ENCODE measurements at regions not wholly inside any gene's neighbourhood (a gene's known extent, or its start where the extent isn't known, plus 50 kb on each side); places are given as distances from the start of the nearest gene placed in this dataset.
"Not testable (repeated sequence)": the region's sequence is repeated elsewhere in the genome, so short reads cannot be mapped to it uniquely, and the experiment has no call there.

DNA sequence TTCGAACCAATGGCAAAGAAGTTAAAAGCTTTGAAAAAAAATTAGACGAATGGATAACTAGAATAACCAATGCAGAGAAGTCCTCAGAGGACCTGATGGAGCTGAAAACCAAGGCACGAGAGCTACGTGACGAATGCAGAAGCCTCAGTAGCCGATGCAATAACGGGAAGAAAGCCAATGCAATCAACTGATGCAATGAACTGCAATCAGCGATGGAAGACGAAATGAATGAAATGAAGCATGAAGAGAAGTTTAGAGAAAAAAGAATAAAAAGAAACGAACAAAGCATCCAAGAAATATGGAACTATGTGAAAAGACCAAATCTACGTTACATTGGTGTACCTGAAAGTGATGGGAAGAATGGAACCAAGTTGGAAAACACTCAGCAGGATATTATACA, 52.6 kb upstream of the MRPS30 start:
- not testable (repeated sequence) for DNase-seq

DNA sequence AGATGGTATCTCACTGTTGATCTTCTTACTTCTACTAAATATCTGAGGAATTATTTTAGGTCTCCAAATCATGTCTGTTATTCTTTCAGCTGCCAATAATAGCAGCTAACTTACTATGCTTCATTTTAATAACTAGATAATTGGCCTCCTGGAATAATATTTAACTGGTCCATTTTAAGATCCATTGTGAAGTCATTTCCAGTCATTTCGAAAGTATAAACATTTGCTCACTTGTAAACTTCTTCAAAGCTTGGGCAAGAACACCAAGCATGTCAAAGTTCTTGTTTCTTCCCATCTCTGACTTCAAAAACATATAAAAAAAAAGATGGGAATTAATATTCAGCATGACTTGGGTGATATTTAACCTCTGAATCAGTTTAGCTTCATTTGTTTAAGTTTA, 61.4 kb upstream of the MRPS30 start:
- DNase-seq = no peak

DNA sequence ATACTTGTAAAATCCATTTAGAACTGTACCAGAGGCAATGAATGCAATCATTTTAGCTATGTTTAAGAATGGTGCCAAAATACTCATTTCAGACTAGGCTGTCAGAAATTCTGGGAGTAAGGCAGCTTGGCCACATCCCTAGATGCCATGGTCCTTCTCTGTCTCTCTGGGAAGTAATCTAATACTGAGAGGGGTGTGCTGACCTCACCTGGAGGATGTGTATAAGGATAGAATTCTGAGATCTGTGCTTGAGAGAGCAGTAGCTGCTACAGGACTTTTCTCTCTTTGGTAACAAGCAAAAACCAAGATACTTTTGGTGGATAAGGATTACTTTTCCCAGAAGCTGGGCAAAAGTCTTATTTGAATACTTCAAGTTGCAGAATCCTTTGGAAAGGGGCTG, 68.1 kb upstream of the MRPS30 start:
- no peak for DNase-seq

DNA sequence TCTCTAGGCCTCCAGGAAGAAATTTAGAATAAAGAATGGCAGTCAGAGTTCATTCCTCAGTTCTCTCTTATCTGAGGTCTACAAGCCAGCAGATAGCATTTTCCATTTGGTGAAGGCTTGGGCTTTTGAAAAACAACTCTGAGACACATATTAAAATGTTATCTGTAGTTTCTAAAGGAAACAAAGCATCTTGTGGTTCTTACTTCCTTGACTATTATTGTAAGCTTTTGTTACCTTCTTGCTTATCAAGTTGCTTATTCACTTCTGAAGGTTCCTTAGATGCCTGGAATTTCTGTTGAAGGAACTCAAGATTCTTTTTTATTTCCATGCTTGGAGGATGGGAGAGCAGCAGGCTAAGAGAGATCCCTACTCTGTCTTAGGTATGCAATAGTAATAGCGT, 79.2 kb upstream of the MRPS30 start:
- no peak for DNase-seq

DNA sequence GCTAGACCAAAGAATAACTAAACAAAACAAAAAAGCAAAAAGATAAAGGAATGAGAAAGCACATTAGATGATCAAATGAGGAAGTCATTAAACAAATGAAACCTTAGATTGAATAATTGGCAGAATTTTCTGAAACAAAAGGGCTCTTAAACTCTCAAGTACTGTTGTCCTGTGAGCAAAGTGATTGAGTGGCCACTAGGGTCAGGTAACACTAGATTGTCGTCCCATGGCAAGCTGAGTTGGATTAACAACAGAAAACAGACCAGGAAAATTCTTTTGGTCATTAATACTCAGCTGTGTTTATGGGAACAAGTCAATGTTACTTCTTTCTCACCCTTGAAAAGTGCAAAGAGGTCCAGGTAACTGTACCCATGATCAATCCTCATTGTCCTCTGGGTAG, 81.6 kb upstream of the MRPS30 start:
- no peak for DNase-seq

DNA sequence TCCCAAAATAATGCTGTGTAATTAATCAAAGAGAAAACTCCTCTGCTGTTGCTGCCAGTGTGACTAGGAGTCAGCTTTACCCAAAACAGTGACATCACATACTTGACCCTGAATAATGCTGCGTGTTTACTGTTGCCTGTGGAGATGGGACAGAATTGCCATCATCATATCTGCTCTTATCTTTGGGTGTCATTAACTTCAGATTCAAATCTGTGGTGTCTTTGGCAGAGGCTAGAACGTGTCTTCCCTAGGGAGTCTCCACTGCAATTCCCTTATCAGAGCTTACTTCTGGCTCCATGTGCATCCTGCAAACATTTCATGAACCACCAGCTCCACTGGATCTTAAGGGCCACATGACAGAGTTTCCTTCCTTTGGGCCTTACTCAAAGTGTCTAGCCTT, 88.9 kb upstream of the MRPS30 start:
- DNase-seq = no peak

DNA sequence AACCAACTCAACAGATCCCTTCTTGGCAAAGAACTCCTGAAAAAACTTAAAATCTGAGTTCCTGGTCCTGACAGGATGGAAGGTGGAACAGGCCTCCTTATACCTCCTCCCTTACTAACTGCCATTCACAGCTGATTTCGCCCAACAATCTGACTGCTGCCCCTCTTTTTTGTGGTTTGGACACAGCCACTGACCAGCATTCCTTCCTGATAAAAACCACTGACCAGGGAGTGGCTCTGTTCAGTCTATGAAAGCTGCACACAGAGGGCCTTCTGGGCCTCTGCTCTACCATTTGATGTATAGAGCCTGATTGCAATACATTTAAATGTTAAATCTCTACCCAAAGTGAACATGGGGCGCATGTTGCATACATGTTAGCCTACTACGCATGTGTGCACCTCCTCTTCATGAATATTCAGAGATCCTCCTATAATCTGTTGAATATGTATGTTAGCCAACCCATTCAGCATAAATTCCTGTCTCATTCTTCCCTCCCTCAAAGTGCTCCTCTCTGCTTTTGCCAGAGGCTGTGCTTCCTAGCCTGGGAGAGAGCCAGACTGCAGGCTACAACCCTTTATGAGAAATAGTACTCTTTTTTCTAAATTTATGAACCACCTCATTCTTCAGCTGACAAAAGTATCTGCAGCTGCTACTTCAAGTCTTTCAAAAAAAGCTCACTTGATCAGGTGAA, 93.7 kb upstream of the MRPS30 start:
- no peak for DNase-seq

DNA sequence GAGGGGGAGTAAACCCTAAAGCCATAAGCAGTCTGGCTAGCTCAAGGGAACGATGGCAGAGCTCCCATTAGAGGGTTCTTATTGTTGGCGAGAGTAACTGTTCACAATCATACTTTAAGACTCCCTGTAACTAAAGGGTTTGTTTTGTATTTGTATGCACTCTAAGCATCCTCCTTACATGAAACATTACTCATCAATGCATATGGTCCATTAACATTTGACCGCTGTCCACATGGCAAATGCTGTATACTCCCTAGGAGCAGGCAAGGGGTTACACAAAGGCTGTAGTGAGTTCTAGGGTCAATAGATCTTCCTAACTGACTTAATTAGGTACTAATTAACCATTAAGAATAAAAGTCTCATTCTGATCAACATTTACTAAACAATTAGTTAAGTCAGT, 95.3 kb upstream of the MRPS30 start:
- DNase-seq = no peak

DNA sequence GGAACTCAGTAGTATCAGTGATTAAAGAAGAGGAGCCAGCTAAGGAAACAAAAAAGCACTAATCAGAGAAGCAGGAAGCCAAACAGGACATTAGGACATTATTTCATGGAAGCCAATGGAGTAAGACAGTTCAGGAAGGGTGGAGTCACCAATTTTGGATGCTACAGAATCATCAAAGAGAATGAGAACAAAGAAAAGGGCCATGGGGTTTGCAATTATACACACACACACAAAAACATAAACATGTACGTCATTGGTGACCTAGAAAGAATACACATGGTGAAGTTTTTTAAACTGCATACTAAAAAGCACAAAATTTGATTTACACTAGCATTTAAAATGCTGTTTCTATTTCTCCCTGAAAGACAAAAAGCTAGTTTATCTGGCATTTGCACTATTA, 96.8 kb upstream of the MRPS30 start:
- DNase-seq = no peak

DNA sequence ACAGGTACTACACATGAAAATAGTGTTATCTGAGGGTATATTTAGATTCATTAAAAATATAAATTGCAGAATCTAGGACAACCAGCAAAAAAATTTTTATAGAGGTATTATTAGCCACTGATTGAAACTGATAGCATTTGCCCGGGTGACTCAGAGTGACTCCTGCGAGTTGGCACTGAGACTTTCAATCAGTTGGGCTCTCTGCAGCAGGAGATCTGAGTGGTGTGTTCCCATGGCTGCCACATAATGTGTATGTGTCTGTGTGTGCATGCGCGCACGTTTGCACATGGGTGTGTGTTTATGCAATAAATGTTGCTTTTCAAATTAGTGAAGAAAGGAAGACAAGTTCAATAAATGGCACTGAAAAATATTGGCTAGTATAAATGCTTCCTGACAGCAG, 100.1 kb upstream of the MRPS30 start:
- DNase-seq = no peak

DNA sequence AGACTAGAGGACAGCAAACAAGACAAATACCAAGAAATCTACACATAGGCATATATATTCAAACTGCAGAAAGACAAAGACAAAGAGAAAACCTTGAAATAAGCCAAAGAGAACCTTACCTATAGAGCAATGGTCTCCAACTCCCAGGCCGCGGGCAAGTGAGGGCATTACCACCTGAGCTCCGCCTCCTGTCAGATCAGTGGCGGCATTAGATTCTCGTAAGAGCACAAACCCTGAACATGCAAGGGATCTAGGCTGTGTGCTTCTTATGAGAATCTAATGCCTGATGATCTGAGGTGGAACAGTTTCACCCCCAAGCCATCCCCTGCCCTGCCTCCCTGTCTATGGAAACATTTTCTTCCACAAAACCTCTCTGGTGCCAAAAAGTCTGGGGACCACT, 101.0 kb upstream of the MRPS30 start:
- DNase-seq = no peak

DNA sequence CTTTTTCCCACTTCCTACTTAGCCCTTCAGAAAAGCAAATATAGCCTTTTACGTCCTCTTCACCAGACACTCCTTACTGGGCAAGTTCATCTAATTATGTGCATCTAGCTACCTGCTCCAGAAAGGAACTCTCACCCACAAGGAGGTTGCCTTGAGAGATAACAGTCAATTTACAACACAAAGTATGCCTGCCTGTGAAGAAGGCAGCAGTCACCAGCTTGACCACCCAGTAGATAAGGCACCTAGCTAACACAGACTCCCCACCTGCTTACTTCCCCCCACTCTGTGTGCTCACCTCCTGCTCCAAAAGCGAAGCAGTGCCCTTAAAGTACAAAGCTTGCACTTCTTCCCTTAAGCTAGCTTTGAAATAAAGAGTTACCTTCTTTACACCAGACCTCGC, 111.7 kb upstream of the MRPS30 start:
- no peak for DNase-seq

DNA sequence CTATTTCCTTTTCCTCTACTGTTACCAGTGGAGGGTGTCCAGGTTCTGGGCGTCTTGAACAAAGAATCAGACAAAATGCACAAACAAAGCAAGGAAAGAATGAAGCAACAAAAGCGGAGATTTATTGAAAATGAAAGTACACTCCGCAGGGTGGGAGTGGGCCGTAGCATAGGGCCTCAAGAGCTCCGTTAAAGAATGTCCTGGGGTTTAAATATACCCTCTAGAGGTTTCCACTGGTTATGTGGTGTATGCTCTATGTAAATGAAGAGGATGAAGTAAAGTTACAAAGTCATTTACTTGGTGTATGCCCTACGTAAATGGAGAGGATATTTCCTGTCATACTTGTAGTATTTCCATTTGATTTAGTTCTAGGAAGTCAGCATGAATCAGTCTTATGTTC, 113.5 kb upstream of the MRPS30 start:
- DNase-seq = no peak

DNA sequence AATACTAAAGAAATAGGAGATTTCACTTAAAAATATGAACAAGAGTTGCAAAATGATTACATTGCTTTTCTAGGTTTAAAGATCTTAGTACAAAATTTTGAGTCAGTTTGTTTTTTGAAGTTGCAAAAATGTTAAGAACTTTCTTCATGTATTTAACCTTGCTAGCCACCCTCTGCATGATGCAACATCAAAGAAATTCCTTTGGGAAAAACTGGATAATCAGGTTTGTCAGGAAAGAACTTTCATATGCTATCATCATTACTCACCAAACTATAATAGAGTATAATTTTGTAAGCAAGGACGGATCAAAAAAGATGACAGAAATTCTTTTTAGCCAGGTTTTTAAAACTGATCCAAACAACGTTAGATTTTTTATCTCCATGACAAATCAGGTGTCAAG, 116.9 kb upstream of the MRPS30 start:
- no peak for DNase-seq

DNA sequence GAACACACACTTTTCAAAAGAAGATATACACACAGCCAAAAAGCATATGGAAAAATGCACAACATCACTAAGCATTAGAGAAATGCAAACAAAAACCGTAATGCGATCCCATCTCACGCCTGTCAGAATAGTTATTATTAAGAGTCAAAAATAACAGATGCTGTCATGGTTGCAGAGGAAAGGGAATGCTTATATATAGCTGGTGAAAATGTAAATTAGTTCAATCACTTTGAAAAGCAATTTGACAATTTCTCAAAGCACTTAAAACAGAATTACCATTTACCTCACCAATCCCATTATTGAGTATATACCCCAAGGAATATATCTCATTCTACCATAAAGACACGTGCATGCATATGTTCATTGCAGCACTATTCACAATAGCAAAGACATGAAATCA, 126.8 kb upstream of the MRPS30 start:
- no peak for DNase-seq

DNA sequence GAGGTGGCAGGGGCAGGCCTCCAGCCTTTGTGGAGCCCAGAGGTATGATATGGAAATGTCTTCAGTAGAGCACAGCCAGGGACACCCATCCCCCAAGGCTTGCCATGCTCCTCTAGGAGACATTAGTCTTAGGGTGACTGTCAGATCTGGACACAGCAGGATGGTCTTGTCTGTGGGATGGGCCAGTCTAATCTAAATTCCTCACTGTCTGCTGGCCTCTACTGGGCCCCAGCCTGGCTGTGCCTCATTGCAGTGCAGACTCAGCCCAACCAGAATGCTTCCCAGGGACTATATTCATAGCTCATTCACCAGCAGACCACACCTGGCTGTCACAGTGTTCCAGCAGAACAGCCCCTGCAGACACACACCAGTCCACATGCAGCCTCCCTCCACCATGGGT, 129.5 kb upstream of the MRPS30 start:
- DNase-seq = no peak

DNA sequence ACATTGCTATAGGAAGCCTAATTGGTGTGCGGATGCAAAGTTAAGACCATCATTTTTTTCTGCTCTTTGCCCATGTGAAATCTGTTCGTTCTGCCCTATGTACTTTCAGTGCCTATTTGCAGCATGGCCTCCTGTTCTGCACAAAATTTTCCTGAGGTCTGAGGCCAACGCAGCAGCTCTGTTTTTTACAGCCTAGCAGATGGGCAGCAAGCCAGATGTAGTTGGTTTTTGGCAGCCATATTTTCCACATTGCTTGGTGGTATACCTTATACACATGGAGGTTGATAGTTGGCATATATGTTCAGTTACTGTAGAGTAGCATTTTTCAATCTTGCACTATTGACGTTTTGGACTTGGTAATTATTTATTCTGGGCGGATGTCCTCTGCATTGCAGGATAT, 133.5 kb upstream of the MRPS30 start:
- peak; percentile 60 for DNase-seq

DNA sequence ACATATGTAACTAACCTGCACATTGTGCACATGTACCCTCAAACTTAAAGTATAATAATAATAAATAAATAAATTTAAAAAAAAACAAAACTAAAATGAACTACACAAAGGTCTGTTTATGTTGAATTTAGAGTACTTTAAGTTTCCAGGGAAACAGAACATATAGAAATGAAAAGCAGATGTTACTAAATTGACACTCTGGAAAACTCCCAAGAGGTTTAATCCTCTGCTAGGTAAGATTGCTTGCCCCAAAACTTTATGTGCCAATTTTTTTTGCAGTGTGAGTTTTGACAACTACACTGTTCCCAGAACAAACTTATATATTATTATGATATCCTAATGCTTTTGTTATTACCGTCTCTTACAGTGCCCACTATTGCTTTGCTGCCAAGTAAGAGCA, 134.3 kb upstream of the MRPS30 start:
- DNase-seq = no peak

DNA sequence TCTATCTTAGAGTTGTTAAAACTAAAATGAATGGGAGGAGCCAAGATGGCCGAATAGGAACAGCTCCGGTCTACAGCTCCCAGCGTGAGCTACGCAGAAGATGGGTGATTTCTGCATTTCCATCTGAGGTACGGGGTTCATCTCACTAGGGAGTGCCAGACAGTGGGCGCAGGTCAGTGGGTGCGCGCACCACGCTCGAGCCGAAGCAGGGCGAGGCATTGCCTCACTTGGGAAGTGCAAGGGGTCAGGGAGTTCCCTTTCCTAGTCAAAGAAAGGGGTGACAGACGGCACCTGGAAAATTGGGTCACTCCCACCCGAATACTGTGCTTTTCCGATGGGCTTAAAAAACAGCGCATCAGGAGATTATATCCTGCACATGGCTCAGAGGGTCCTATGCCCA, 140.3 kb upstream of the MRPS30 start:
- DNase-seq = not testable (repeated sequence)

DNA sequence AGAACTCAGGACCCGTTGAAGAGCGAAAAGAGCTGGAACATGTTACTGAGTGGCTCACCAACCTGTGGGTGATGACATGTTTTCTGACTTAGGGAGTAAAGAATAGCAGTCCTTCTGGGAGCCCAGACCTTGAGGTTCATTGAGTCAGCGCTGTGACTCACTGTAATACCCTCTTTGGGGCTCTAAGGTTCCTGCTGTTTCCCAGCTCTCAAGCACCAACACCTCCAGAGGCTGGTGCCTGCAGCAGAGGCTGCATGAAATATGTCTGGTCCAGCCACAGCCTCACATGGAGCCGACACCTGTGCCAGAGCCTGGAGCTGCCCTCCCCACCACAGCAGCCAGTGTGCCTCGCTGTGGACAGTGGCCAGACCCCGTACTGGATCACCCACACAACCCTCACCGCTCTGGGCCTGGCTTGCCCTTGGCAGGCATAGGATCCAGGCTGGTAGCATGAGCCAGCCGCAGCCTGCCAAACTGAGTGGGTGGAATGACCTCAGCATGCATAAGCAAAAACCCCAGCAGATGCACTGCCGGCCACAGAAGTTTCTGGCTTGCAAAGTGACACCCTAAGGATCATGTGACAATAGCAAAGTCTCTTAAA, 143.5 kb upstream of the MRPS30 start:
- DNase-seq = no peak

DNA sequence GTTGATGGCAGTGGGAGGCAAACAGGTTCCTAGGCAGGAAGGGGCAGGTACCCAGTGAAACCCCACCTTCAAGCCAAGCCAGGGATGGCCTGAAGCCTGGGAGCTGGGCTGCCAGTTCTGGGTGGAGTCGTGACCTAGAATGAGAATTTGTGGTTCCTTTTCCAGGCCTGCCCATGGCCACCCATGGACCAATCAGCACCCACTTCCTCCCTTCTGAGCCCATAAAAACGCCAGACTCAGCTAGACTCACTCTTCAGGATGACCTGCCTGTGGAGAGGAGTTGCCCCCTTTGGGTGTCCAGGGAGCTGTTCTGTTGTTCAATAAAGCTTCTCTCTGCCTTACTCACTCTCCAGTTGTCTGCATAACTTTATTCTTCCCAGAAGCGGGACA, 144.0 kb upstream of the MRPS30 start:
- no peak for DNase-seq

DNA sequence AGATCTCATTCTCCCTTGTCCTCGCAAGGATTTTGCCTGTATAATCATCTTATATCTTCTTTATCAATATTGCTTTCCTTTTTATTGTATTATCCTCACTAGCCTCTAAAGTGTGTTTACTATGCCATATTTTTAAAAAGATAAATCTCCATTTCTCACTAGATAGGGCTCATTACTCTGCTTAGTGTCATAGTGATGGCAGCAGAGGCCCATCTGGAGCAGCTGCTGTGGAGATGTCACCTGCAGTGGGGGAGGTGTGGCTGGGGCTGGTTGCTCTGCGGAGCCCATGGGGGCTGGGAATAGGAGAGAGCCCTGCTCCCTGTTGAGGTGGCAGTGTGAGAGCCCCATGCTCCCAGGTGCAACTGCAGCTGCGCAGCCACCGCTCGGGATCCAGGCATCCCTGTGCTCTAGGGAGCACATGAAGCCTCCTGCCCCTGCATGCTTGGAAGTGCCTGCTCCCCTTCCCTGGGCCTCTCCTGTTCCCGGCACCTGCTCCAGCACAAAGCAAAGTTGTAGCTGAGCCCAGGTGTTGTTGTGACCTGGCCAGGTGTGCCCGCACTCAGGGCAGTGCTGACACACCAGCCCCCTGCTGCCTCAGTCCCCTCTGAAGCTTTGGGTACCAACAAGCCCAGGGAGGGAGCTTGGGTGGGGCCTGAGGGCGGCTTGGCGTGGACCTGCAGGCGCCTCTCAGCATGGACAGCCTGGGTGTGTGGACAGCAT, 144.6 kb upstream of the MRPS30 start:
- DNase-seq = no peak

DNA sequence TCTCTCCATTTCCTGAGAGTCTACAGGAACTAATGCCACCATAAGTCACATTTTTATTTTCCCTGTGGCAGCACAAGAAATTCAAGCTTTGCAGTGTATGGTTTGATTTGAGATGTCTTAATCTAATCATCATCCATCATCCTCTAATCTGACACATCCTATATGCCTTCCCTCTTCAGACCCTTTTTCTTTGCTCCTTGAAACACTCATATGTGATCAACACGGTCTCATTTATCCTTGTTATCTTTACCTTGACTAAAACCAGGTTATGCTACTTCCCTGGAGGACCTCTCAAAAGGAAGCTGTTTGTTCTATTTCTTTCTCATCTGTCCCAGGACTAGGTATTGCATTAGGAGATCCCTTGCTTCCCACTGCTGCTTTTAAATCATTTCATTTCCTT, 146.9 kb upstream of the MRPS30 start:
- no peak for DNase-seq

DNA sequence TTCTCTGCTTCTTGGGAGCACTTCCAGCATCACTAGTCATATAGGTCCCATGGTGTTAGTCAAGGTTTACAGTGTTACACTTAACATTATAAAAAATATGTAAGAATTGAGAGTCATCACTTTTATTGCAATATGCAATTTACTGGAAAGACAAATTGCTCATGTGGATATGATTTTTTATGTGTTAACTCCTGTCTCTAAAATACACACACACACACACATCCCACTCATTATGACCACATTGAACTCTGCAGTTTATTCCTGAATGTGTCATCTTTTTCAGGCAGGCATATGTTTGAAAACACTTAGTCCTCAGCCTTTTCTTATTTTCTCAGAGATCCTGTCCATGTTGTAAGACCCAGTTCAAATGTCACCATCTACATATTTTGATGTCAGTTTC, 148.5 kb upstream of the MRPS30 start:
- no peak for DNase-seq

DNA sequence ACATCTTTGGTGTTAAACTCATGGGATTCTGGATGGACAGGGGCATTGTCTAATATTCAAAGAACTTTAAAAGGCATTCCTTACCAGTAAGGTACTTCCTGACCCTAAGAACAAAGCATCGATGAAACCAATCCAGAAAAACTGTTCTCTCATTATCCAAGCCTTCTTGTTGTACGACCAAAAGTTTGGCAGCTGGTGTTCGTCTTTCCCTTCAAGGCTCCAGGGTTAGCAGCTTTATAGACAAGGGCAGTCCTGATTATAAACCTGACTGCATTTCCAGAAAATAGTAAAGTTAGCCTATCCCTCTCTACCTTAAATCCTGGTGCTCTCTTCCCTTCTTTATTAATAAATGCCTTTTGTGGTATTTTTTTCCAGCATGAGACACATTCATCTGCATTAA, 149.4 kb upstream of the MRPS30 start:
- DNase-seq = no peak

Data from right forelimb (tissue), 1 donor.